A549 (cell line): ENCODE measurements at regions not wholly inside any gene's neighbourhood (a gene's known extent, or its start where the extent isn't known, plus 50 kb on each side); places are given as distances from the start of the nearest gene placed in this dataset.
"Not testable (repeated sequence)": the region's sequence is repeated elsewhere in the genome, so short reads cannot be mapped to it uniquely, and the experiment has no call there.

Experiments used
- ATAC-seq, 2 experiments: fragments of 200-7000 bp in 1 of 2; fragments of >200 bp in 1 of 2; cut with Nextera tagmentation in 1 of 2; cut with Tn5 transposase in 1 of 2; 3 replicates each; pipeline versions ENCODE4 v1.8.0 to v1.9.1; 2018 to 2020; ENCODE audit warnings: mild to moderate bottlenecking in 1 of 2, moderate library complexity in 1 of 2
- CTCF ChIA-PET: fragments of 300-600 bp; sonication (Branson Sonifier 250); formaldehyde crosslinking; extraction: SDS; loops from one replicate; lab custom pipeline; 2021; ENCODE audit warnings: antibody characterized with exemption, inconsistent platforms; lab: Yijun Ruan, JAX
- POLR2A ChIA-PET: fragments of 350-600 bp; formaldehyde crosslinking; extraction: SDS; loops from one replicate; lab custom pipeline; 2021; ENCODE audit warnings: antibody characterized with exemption, inconsistent platforms; lab: Yijun Ruan, JAX
- DNase-seq, 2 experiments: peaks; one replicate each; pipeline versions ENCODE4 v3.0.0 to v3.0.0-alpha.2; 2011 to 2016; ENCODE audit warnings: low read depth in 1 of 2, low spot score in 1 of 2
- FAIRE-seq: peaks from 2 replicates; lab custom pipeline; 2011; peaks lifted over from hg19 to GRCh38; lab: Jason Lieb, UNC
- H3K27ac ChIP-seq, 2 experiments: fragments of >200 bp; sonication (Bioruptor Twin); formaldehyde crosslinking; 3 replicates each; pipeline ENCODE4 v1.5.1; 2016 to 2017
- H3K4me1 ChIP-seq: fragments of >200 bp; sonication (Bioruptor Twin); formaldehyde crosslinking; 3 replicates; pipeline ENCODE4 v1.6.1; 2016
- H3K4me2 ChIP-seq: fragments of >200 bp; sonication (Bioruptor Twin); formaldehyde crosslinking; 3 replicates; pipeline ENCODE4 v1.6.1; 2016
- H3K4me3 ChIP-seq: fragments of >200 bp; sonication (Bioruptor Twin); formaldehyde crosslinking; 3 replicates; pipeline ENCODE4 v1.5.1; 2016
- H3K9me3 ChIP-seq: fragments of >200 bp; sonication (Bioruptor Twin); formaldehyde crosslinking; 3 replicates; pipeline ENCODE4 v1.6.1; 2016
- BCL3 ChIP-seq: fragments of >200 bp; sonication (Bioruptor Twin); formaldehyde crosslinking; IDR thresholded peaks from 3 replicates; pipeline ENCODE4 v1.6.1; 2016
- CBX8 ChIP-seq: fragments of 200-600 bp; sonication (generic); IDR thresholded peaks from 2 replicates; pipeline ENCODE4 v1.6.1; 2016
- CHD2 ChIP-seq: fragments of 150-350 bp; IDR thresholded peaks from 2 replicates; pipeline ENCODE4 v1.6.1; 2014; ENCODE audit warnings: low read length; ENCODE audit not compliant: partially characterized antibody
- FOSB ChIP-seq: fragments of 250-450 bp; sonication (Bioruptor Pico); IDR thresholded peaks from 2 replicates; pipeline ENCODE4 v1.5.0; 2020; ENCODE audit warnings: mild to moderate bottlenecking, moderate library complexity
- FOSL2 ChIP-seq, 2 experiments: fragments of 450-650 bp in 1 of 2; fragments of >200 bp in 1 of 2; sonication (Bioruptor Twin) in 1 of 2; formaldehyde crosslinking; IDR thresholded peaks; 2 replicates each; pipeline versions ENCODE4 v1.5.0 to v1.6.1; 2016 to 2020; ENCODE audit warnings: mild to moderate bottlenecking in 1 of 2, moderate library complexity in 1 of 2
- FOXS1 ChIP-seq: fragments of 250-450 bp; sonication (Bioruptor Pico); IDR thresholded peaks from 2 replicates; pipeline ENCODE4 v1.5.0; 2020; ENCODE audit warnings: mild to moderate bottlenecking, moderate library complexity
- HES2 ChIP-seq: fragments of >200 bp; sonication (Bioruptor Twin); formaldehyde crosslinking; IDR thresholded peaks from 2 replicates; pipeline ENCODE4 v1.6.1; 2016
- HOXA7 ChIP-seq: fragments of 250-450 bp; sonication (Bioruptor Pico); IDR thresholded peaks from 2 replicates; pipeline ENCODE4 v1.5.0; 2020; ENCODE audit warnings: mild to moderate bottlenecking, moderate library complexity
- MAFK ChIP-seq: fragments of 450-650 bp; IDR thresholded peaks from 2 replicates; pipeline ENCODE4 v1.6.1; 2014; ENCODE audit not compliant: partially characterized antibody
- MAZ ChIP-seq: fragments of 150-350 bp; IDR thresholded peaks from 2 replicates; pipeline ENCODE4 v1.6.1; 2014; ENCODE audit warnings: antibody characterized with exemption, low read depth, low read length, borderline replicate concordance
- NFE2L2 ChIP-seq: fragments of 150-350 bp; conservative IDR thresholded peaks from 2 replicates; pipeline ENCODE4 v1.6.1; 2014; ENCODE audit warnings: low read length
- NPAS2 ChIP-seq: fragments of 250-450 bp; sonication (Bioruptor Pico); IDR thresholded peaks from 2 replicates; pipeline ENCODE4 v1.8.0; 2022; ENCODE audit warnings: mild to moderate bottlenecking, moderate library complexity, borderline replicate concordance
- NR3C1 ChIP-seq: fragments of >200 bp; sonication (Bioruptor Twin); formaldehyde crosslinking; IDR thresholded peaks from 3 replicates; pipeline ENCODE4 v1.6.1; 2017
- PBX3 ChIP-seq: IDR thresholded peaks from 2 replicates; pipeline ENCODE4 v1.6.1; 2012
- PHF8 ChIP-seq: fragments of 200-600 bp; sonication (generic); IDR thresholded peaks from 2 replicates; pipeline ENCODE4 v1.6.1; 2016; ENCODE audit warnings: low read depth, mild to moderate bottlenecking, antibody characterized with exemption, moderate library complexity, borderline replicate concordance
- POLR2A ChIP-seq: IDR thresholded peaks from 2 replicates; pipeline ENCODE4 v1.6.1; 2012; ENCODE audit warnings: mild to moderate bottlenecking, low read length
- RAD21 ChIP-seq, 2 experiments: fragments of >200 bp in 1 of 2; sonication (Bioruptor Twin) in 1 of 2; formaldehyde crosslinking in 1 of 2; IDR thresholded peaks in 1 of 2; conservative IDR thresholded peaks in 1 of 2; 2 replicates in 1 of 2; 3 replicates in 1 of 2; pipeline ENCODE4 v1.6.1; 2012 to 2018; ENCODE audit warnings: inconsistent platforms in 1 of 2
- REST ChIP-seq: fragments of 200-600 bp; sonication (generic); IDR thresholded peaks from 2 replicates; pipeline ENCODE4 v1.6.1; 2016; ENCODE audit warnings: antibody characterized with exemption, mild to moderate bottlenecking, moderate library complexity
- RFX5 ChIP-seq: fragments of 450-650 bp; IDR thresholded peaks from 2 replicates; pipeline ENCODE4 v1.7.1; 2014; ENCODE audit warnings: antibody characterized with exemption, mild to moderate bottlenecking, moderate library complexity
- SMC3 ChIP-seq: fragments of >200 bp; sonication (Bioruptor Twin); formaldehyde crosslinking; IDR thresholded peaks from 3 replicates; pipeline ENCODE4 v1.6.1; 2018; ENCODE audit warnings: inconsistent platforms
- WGBS: methylation state at CpG from one replicate; pipeline ENCODE4 v1.1.6; 2017; ENCODE audit errors: missing lambda C conversion rate; 5-methylcytosine and 5-hydroxymethylcytosine counted together
- TF ChIP-seq, protein P1 (sequence below): fragments of 450-650 bp; IDR thresholded peaks from 2 replicates; pipeline ENCODE4 v1.6.1; 2014; ENCODE audit warnings: antibody characterized with exemption

- Histone ChIP-seq H3K4me3 (no peak overlapping the region), H3K4me2 (no peak overlapping the region), H3K9me3 (no peaks in the 10 kb centered on the region), H3K27ac (no peak overlapping the region), H3K4me1 (no peaks in the 10 kb centered on the region)
- no peak for TF ChIP-seq NR3C1
- TF ChIP-seq, protein P1, sequence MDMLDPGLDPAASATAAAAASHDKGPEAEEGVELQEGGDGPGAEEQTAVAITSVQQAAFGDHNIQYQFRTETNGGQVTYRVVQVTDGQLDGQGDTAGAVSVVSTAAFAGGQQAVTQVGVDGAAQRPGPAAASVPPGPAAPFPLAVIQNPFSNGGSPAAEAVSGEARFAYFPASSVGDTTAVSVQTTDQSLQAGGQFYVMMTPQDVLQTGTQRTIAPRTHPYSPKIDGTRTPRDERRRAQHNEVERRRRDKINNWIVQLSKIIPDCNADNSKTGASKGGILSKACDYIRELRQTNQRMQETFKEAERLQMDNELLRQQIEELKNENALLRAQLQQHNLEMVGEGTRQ = no peak
- TF ChIP-seq NFE2L2 = no peak
- no peak for TF ChIP-seq CBX8
- no peak for TF ChIP-seq MAZ
- TF ChIP-seq FOXS1 (CRISPR knock-in tag) = no peak
- no peak for TF ChIP-seq POLR2A
- 20% methylated on average over 7 of the region's 7 CpGs for WGBS
- FAIRE-seq (no peak), DNase-seq (no peak), ATAC-seq (no peak)
- ChIA-PET POLR2A (no interaction called here), CTCF (no interaction called here)
These were observed 150.5 kb downstream of the NPIPB5 start for GRCh38 chr16:22661161-22661647.

DNA sequence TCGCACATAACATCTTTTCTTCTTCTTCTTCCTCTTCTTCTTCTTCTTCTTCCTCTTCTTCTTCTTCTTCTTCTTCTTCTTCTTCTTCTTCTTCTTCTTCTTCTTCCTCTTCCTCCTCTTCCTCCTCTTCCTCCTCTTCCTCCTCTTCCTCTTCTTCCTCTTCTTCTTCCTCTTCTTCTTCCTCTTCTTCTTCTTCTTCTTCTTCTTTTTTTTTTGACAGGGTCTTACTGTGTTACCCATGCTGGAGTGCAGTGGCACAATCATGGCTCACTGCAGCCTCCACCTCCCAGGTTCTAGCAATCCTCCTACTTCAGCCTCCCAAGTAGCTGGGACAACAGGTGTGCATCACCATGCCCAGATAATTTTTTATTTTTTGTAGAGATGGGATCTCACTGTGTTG lies 151.0 kb upstream of the HS3ST2 start:
- CTCF ChIA-PET = not testable (repeated sequence)
- POLR2A ChIA-PET = interaction anchor here (0.6 kb wide), 1 partner anchor 568 kb away, joined by 7 read pairs; no protein-coding TSS in a partner anchor

DNA sequence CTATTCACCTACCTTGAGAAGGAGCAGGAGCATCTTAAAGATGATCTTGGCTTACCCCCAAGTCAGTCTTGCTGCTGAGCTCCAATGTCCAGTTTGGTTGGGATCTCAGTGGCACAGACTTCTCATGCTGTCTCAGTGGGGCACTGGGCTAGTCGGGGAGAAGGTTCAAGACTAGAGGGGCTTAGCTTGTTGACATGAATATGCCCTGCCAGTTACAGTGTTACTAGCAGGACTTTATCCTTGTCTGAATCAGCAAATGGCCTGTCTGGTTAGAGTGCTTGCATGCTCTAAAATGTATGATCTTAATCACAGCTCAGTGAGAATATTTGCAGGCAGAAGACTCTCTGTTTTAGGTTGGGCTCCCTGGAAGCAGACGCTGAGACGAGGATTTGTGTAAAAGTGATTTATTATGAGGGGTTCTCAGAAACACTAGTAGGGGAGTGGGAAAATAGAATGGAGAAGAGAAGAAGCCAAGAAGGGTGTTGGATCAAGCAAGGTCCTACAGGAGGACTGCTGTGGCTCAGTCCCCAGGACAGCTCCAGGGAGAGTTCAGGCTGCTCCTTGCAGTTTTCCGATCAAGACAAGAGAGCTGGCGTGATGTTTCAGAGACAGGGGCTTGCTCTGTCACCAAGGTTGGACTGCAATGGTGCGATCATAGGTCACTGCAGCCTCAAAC lies 150.4 kb upstream of the HS3ST2 start:
- no peak overlapping the region for H3K4me2 ChIP-seq
- WGBS = 17% methylated on average over 6 of the region's 6 CpGs
- H3K9me3 ChIP-seq = no peaks in the 10 kb centered on the region
- ChIA-PET POLR2A (interaction anchor here (0.6 kb wide), 1 partner anchor 567 kb away, joined by 7 read pairs; no protein-coding TSS in a partner anchor), CTCF (interaction anchor here (1.7 kb wide), 1 partner anchor 12 kb away, joined by 3 read pairs; no protein-coding TSS in a partner anchor)
- no peak for DNase-seq
- H3K27ac ChIP-seq = no peak overlapping the region
- no peaks in the 10 kb centered on the region for H3K4me1 ChIP-seq
- TF ChIP-seq FOSB (CRISPR knock-in tag) (no peak), FOSL2 (IDR thresholded peaks at IDR 0.05) (no peak), FOSL2 (CRISPR knock-in tag; IDR thresholded peaks at IDR 0.05) (no peak), PBX3 (no peak), CHD2 (no peak), MAFK (no peak), SMC3 (no peak), RAD21 (conservative IDR thresholded peaks at IDR 0.05 in 1 of 2, IDR thresholded peaks at IDR 0.05 in 1 of 2) (no peak), RFX5 (no peak)
- TF ChIP-seq, protein P1 = no peak
- no peak for ATAC-seq
- no peak overlapping the region for H3K4me3 ChIP-seq
- FAIRE-seq = no peak

More for the DNA sequence above, 151.0 kb upstream of the HS3ST2 start:
- not testable (repeated sequence) for FAIRE-seq, DNase-seq, H3K27ac ChIP-seq, H3K4me2 ChIP-seq, H3K4me1 ChIP-seq, H3K4me3 ChIP-seq, ATAC-seq, H3K9me3 ChIP-seq
- 0% methylated on average over 1 of the region's 1 CpG for WGBS

DNA sequence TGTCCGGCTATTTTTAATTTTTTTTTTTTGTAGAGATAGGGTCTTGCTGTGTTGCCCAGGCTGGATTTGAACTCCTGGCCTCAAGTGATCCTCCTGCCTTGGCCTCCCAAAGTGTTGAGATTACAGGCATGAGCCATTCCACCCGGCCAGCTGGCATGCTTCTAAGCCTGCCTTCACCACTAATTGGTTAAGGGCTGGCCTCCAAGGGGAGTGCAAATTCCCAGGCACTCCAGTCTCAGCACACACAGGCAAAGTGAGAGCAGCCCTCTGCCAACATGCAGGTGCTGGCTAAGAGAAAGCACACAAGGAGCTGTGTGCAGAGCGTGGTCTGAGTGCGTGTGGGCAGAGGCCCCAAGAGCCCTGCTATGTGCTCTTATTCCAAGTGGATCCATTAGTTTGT lies 149.8 kb upstream of the HS3ST2 start:
- H3K27ac ChIP-seq = no peak overlapping the region
- ChIA-PET CTCF (interaction anchor here (1.1 to 1.7 kb wide), 2 partner anchors 12 to 25 kb away, joined by 3 read pairs; no protein-coding TSS in a partner anchor), POLR2A (no interaction called here)
- H3K4me1 ChIP-seq = no peaks in the 10 kb centered on the region
- ATAC-seq (no peak), DNase-seq (no peak), FAIRE-seq (no peak)
- TF ChIP-seq MAZ (no peak), BCL3 (no peak), HOXA7 (CRISPR knock-in tag) (no peak), CBX8 (no peak), HES2 (no peak), REST (no peak), PHF8 (no peak), NPAS2 (CRISPR knock-in tag) (no peak)
- H3K9me3 ChIP-seq = no peaks in the 10 kb centered on the region
- H3K4me2 ChIP-seq = no peak overlapping the region
- no peak overlapping the region for H3K4me3 ChIP-seq
- WGBS = 8% methylated on average over 4 of the region's 4 CpGs
